HG03571 (cell line): ENCODE measurements at regions not wholly inside any gene's neighbourhood (a gene's known extent, or its start where the extent isn't known, plus 50 kb on each side); places are given as distances from the start of the nearest gene placed in this dataset.
"Not testable (repeated sequence)": the region's sequence is repeated elsewhere in the genome, so short reads cannot be mapped to it uniquely, and the experiment has no call there.

Source experiments
- ATAC-seq: cut with Tn5 transposase; IDR thresholded peaks from one replicate; pipeline ENCODE4 v1.9.1; 2021; ENCODE audit not compliant: unreplicated experiment

DNA sequence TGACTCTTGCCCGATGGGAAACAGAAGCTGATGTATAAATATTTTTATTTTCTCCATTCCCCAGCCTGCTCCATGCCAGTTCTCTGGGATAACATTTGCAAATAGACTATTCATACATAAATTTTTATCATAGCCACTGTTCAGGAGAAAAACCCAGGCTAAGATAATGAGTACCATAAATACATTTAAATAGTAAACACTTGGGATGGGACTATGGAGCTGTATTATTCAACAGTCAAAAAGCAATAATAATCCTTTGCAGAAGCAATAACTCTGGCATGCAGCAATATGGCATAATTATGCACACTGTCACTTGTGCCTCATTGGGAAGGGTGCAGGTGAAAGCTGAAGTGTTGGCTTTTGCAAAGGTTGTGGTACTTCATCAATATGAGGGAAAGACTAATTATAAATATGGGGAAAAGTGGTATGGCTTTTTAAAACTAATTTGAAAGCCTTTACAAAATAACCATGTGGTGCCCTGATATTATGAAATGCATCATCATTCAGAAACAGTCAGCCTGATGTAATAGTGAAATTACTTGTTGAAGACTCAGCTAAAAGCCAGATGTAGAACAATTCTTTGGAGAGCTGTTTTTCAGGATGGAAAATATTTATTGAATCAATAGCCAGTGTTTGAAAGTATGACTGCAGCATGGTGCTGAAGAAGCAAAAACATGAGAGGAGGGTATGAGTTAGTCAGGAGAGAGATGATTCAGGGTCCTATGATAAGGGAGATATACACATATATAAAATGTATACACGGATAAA, 2476.7 kb downstream of the PCDH9 start:
- ATAC-seq: no peak

DNA sequence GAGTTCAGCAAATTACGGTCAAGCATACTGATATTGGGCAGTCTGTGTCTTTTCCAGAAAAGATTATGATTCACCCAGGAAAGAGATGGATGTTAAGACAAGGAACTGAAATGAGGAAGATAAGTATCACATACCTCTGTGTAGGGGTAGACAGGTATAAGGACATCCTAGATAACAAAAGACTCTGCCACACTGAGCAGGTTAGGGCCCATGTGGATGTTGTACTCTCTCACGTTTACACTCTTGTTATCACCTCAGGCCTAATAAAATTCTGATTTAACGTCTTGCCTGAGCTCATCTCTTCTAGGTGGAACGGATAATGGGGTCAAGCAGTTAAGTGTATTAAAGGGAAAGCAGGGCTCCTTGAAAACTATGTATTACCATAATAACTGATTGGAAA, 2480.8 kb downstream of the PCDH9 start:
- no peak for ATAC-seq

DNA sequence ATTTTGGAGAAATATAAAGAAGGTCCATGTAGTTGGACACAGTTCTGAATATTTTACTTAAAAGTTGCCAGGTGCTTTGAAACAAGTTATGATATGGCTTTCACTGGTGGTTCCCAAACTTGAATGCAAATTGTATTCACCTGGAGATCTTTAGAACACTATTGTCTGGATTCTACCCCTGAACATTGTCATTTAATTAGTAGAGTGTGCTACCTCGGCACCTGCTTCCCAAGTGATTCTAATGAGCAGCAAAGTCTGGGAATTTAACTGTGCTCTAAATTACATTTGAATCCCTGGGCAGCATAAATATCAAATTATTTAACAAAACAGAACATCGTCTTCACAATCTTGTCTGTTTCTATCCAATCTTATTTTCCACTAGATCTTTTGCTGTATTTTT, 2483.3 kb downstream of the PCDH9 start:
- ATAC-seq: no peak

DNA sequence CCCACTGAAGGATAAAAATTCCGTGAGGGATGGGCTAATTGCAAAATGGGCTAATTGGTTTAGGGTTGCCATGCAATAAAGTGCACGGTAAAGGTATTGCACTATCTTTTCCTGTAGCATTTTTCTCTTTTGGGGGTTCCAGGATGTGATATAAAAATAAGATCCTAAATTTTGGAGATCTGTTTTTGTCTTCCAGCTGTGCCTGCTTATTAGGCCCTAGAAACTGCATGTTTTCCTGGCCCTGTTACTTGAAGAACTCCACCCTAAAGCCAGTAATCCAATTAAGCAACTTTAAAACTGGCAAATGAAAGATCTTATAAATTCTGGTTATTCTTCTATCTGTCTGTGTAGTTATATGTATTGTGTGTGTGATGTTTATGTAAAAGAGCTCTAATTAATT, 2489.6 kb downstream of the PCDH9 start:
- no peak for ATAC-seq

DNA sequence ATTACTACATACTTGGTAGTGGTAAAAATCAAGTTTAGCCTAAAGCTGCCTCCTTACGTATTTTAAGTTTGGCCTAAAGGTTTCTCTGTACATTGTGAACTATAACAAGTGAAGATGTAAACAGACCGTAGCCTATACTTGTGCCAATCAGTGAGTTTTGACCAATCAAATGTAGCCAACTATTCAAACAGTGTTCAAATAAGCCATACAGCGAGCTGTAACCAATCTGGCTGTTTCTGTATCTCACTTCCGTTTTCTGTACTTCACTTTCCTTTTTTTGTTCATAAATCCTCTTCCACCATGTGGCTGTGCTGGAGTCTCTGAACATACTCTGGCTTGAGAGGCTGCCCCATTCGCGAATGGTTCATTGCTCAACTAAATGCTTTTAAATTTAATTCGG, 2504.6 kb downstream of the PCDH9 start:
- ATAC-seq: no peak

DNA sequence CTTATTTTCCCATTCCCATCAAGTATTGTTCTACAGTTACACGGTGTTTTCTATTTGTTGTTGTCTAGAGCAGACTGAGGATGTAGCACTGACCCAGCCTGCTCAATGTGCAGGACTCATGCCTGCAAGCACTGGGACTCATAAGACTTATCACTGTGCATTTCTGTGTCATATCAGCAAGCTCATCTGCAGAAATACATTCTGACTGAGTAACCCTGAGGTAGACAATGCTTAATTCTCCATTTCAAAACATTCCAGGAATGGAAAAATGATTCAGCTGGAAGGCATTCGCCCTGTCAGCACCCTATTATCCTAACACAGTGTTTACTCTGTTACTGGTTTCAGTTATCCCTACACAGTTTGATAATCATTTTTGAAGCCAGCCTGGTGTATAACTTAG, 2506.4 kb downstream of the PCDH9 start:
- ATAC-seq: no peak

DNA sequence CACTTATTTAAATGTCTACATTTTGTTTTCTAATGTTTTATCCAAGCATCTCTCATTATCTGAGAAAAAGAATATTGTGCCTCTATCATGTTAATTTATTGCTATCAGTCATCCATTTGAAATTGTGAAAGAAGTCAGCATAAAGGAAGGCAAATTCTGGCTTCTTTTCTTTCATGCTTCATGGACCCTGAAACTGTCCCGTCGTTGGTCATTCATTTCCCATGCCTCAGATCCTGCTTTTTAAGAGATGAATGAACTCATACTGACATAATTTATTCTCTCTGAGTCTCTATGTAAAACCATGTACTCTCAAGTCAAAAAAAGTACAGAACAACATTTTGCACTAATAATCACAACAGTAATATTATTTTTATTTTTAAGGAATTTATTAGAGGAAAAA, 2512.0 kb downstream of the PCDH9 start:
- no peak for ATAC-seq

DNA sequence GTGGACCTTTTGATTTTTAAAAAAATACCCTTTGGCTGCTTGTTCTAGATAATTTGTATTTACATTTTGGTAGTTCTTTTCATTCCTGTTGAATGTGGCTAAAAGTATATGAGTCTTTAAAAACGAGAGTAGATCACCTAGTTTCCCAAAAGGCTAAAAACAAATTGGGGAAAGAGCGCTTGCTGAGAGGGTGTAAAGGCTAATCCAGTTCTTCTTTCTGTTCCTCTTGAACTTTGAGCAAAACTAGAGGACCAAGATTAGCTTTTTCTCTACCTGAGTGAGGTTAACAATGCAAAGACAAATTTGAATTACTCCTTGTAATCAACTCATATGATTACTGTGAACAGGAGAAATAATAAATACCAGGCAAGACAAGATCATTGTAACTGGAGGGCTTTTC, 2513.2 kb downstream of the PCDH9 start:
- ATAC-seq: no peak

DNA sequence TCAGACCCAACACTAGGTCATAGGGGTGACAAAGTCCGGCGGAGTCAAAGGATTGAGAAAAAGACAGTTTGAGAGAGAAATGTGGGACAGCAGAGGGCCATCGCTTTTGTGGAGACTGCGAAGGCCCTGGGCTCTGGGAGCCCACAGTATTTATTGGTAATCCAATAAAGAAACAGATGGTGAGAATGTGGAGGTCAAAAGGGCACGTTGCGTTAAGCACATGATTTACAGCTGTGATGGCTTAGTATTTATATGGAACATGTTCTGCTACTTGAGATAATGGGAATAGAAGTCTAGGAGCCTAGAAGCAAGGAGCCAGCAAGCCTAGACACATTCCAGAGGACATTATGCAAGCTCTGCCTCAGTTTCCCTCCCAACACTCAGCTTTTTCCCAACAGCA, 2521.1 kb downstream of the PCDH9 start:
- no peak for ATAC-seq

DNA sequence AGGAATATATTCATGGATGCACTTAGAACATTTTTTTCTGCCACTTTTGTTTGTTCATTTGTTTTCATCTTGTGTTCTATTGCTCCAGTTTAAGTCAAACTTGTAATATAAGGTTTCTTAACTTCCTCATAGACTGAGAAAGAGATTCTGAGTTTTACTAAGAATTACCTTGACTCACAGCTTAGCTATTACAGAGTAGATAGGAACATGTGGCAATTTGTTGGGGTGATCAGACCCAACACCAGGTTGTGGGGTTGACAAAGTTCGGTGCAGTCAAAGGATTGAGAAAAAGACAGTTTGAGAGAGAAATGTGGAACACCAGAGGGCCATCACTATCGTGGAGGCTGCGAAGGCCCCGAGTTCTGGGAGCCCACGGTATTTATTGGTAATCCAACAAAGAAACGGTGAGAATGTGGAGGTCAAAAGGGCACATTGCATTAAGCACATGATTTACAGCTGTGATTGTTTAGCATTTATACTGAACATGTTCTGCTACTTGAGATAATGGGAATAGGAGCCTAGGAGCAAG, 2526.0 kb downstream of the PCDH9 start:
- no peak for ATAC-seq

DNA sequence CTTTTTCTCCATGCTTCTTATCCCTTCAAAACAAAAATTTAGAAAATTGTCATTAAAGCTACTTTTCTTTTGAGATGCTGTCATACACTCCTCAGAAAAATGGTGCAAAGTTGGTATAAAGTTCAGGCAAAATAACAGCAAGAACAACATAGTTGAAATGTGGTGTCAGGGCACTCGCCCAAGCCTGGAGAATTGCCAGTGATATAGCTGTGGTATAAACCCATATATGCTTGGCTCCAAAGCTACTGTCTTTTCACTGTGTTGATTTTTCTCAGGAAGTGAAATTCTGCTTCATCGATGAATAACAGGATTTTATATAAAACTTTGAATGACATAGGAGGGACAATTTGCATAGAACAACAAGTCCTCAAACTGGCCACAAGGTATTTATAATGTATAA, 2532.9 kb downstream of the PCDH9 start:
- no peak for ATAC-seq

DNA sequence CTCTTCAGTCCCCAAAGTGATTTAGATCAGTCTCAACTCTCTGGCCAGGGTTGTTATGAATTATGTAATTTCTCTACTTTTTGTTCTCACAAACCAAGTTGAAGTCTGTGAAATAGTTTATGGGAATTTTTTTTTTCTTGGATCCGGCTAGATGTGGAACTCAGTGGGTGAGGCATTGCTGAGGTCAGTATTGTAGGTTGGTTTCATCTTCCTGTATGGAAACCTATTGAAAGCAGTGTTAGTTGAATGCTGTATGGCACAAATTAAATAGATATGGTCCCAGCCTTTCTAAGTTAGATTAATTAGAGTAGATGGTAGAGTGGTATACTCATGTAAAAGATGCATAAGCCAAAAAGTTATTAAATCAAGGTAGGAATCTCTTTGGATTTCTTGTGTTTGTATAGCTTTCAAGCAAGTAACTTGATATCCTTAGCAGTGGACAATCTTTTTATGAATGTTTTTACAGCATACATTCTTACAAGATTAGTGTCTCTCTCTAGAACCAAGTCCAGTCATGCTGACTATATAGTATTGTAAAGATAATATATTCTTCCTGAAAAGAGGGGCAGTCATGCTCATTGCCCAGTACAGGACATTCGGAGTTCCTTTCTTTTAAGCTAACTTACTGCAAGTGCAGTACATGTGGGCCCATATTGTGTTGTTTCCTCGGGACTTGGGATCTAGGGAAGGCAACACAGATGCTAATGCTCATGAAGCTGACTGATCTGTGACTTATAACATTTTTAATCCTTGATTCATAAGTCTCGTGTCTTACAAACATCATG, 2541.1 kb downstream of the PCDH9 start:
- no peak for ATAC-seq

DNA sequence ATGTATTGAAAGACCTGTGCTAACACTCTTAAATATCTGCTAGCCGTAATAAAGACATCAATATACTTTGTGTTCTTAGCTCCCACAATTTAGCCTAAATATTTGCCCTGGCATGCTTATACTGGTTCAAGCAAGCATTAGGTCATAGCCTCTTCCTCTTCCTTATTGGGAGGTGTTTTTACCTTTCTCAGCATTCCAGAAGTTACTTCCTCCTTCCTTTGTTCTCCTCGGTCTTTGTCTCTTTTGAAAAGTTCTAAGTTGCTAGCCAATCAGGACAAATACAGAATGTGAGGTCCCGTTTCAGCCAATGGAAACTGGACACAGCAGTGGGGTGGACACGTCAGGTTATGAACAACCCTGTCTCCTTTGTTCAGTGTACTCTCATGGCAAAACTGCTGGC, 2543.6 kb downstream of the PCDH9 start:
- not testable (repeated sequence) for ATAC-seq

DNA sequence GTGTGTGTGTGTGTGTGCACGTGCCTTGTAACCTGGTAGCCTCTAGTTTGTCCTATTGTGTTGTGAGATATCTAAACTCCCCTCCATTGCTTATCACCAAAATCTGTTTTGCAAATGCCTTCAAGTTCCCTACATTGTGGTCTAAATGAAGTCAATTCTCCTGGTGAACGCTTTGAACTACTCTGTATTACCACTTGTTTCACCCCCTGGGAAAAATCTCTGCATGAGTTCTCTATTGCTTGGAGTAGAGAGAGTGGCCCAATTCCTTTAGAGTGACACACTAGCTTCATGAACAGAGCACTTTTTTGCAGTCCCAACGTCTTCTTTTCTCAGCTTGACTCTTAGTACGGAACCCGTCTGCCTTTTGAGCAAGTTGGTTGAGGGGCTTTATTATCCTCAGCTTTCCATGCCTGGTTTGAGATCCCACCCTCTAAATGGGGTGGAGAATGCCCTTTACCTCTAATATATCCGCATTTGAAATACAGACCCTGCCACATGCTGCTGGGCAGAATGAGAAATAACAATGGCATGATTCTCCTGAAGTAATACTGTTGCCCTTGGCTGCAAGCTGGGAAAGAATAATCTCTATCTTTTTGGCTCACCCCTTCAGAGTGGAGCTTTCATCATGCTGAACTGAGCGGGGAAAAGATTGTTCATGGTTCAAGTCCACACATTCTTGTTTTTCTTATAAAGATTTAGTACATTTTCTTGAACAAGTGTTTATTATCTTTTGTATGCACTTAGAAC, 2545.3 kb downstream of the PCDH9 start:
- no peak for ATAC-seq

DNA sequence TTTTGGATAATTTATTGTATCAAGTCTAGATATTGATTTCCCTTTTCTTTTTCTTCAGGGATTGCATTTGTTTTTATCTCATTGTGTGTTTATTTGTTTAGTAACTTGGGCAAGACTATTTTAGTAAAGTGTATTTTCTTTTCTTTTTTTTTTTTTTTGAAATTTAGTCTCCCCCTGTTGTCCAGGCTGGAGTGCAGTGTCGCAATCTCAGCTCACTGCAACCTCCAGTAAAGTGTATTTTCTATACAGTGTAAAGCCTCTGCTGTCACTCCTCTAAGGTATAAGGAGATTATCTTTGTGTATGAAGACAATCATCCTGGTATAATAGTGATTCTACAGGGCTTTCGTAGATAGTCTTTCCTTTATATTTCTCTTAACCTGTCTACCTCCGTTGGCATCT, 2546.0 kb downstream of the PCDH9 start:
- no peak for ATAC-seq

DNA sequence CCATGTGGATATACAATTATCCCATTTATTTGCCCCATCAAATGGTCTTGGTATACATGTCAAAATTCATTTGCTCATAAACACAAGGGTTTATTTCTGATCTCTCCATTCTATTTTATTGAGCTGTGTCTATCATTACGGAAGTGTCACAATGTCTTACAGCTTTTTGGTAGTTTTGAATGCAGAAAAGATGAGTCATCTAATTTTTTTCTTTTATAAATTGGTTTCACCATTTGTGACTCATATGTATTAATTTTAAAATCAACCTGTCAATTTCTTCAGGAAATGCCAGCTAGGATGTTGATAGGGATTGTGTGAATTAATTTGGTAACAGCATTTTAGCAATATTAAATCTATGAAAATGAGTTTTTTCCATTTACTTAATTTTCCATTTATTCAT, 2549.4 kb downstream of the PCDH9 start:
- no peak for ATAC-seq

DNA sequence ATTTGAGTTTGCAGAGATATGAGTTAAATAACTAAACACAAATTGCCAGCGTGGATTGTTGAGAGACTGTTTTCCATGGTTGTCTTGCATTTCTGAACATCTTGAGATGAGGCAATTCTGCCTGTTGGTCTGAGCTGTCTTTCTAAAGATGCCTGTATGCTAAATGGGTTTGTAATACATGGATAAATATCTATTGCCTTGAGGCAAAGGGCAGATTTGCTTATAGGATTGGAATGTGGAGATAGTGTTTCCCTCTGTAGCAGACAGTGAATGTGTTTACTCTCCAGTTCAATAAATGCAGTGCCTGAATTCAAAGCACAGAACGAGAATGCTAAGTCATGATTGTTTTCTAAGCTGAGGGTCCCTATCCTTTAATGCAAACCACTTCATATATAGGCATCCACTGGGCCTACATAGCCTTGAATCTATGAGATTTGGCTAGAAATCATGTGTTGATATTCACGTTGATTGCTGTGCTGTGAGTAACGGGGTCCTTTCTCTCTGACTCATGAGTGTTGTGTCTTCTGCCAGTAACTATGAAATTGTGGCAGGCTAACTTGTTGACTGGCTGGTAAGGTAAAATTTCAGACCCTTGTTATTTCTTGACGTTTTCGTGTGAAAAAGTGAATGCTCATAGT, 2554.8 kb downstream of the PCDH9 start:
- no peak for ATAC-seq

DNA sequence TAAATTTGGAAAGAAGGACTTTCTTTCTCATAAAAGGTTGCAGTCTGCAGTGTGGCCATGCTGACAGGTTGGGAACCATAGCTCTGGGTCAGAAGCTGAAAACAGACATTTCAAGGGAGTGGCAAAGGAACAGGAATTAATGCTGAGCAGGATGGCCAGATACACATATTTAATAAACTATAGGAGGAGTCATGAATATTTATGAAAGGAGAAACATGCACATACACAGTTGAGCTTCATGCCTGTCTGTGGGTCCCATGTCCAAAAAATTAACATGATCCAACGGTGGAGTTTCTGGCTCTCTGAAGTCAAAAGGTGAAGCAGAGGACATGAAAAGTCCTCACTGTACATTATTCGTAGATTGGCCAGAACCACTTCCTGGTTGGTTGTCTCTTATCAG, 2556.0 kb downstream of the PCDH9 start:
- no peak for ATAC-seq

DNA sequence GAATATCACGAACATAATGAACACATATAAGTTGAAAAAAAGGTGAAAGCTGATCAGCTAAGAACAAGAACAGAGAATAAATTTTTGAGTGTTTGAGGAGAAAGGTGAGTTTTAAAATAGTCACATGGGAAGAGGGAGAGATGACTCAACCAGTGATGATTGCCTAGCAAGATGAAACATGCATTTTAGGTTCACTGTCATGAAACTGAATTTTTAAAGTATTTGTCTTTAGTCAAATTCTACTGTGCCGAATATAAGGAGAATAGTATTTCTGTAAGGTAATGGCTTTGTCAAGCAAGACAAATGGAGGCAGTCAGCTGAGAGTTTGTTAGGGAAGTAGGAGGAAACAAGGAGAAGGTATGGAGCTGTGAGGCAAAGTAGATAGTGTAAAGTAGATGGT, 2557.4 kb downstream of the PCDH9 start:
- no peak for ATAC-seq

DNA sequence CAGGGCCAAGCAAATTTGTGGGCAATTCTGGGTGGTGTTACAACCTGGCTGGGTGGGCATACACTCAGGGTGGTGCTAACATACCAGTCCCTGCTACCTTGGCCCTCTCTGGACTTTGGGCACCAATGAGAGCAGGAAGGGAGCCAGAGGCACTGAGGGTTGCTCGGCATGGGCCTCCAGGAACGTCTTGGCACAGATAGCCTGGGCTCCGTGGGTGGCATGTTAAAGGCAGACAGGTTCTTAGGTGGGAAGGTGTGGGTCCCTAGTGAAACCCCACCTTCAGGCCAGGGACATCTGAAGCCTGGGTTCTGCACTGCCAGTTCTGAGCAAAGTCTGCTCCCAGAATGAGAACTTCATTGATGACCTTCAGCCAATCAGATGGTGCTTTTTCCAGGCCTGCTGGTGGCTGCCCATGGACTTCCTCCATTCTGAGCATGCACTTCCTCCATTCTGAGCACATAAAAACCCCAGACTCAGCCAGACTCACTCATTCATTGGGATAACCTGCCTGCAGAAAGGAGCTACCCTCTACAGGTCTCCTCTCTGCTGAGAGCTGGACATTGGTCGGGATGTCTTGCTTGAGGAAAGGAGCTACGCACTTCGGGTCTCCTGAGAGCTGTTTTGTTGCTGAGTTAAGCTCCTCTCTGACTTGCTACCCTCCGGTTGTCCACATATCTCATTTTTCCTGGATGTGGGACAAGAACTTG, 2567.1 kb downstream of the PCDH9 start:
- no peak for ATAC-seq

DNA sequence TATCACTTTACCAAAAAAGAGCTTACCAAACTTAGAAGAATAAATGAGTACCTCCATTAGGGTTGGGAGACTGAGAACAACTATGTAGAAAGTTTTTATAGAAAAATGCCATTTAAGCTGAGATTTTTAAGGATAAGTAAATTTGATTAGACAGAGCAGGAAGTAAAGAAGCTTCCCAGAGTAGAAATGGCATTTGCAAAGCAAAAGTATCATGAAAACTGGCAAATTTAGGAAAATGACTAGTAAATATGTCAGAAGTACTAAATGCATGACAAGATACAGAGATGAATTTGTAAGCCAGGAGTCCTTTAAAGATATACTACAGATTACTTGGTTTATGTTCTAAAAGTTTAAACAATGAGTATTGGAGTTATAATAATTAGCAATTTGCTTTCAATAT, 2581.8 kb downstream of the PCDH9 start:
- no peak for ATAC-seq
